Endodermal cell (in vitro differentiated cells): ENCODE measurements at regions not wholly inside any gene's neighbourhood (a gene's known extent, or its start where the extent isn't known, plus 50 kb on each side); places are given as distances from the start of the nearest gene placed in this dataset.

ENCODE experiments used
- DNase-seq: peaks from one replicate; pipeline ENCODE4 v3.0.0-alpha.2; 2017
- H3K27ac ChIP-seq: 2 replicates; pipeline ENCODE4 v1.5.1; 2013; ENCODE audit warnings: mild to moderate bottlenecking, low read depth, low read length, moderate library complexity
- H3K27me3 ChIP-seq: 2 replicates; pipeline ENCODE4 v1.6.1; 2013; ENCODE audit warnings: mild to moderate bottlenecking, low read length, moderate library complexity; ENCODE audit not compliant: insufficient read depth, control insufficient read depth, poor library complexity, severe bottlenecking
- H3K36me3 ChIP-seq: 2 replicates; pipeline ENCODE4 v1.7.0; 2013; ENCODE audit warnings: mild to moderate bottlenecking, low read length, moderate library complexity; ENCODE audit not compliant: control insufficient read depth, insufficient read depth
- H3K4me1 ChIP-seq: one replicate; pipeline ENCODE4 v1.7.0; 2013; ENCODE audit warnings: low read length; ENCODE audit not compliant: control insufficient read depth, insufficient read depth
- H3K4me3 ChIP-seq: 2 replicates; pipeline ENCODE4 v1.5.1; 2013; ENCODE audit warnings: mild to moderate bottlenecking, low read length, moderate library complexity
- H3K9ac ChIP-seq: 2 replicates; pipeline ENCODE4 v1.6.1; 2013; ENCODE audit warnings: mild to moderate bottlenecking, low read length, moderate library complexity; ENCODE audit not compliant: poor library complexity, severe bottlenecking; ENCODE audit errors: extremely low read depth
- H3K9me3 ChIP-seq: 2 replicates; pipeline ENCODE4 v1.6.1; 2013; ENCODE audit warnings: mild to moderate bottlenecking, low read length, moderate library complexity; ENCODE audit not compliant: control insufficient read depth
- H3K27ac Mint-ChIP-seq: 2 replicates; pipeline ENCODE4 v1.8.0; 2020; ENCODE audit warnings: mixed read lengths
- H3K27me3 Mint-ChIP-seq: 2 replicates; pipeline ENCODE4 v1.8.0; 2021; ENCODE audit warnings: mild to moderate bottlenecking, mixed read lengths; ENCODE audit not compliant: insufficient read depth
- H3K36me3 Mint-ChIP-seq: 2 replicates; pipeline ENCODE4 v1.8.0; 2020; ENCODE audit warnings: low read depth, mixed read lengths
- H3K4me1 Mint-ChIP-seq: 2 replicates; pipeline ENCODE4 v1.8.0; 2020; ENCODE audit warnings: mixed read lengths
- H3K4me3 Mint-ChIP-seq: 2 replicates; pipeline ENCODE4 v1.8.0; 2020; ENCODE audit warnings: mild to moderate bottlenecking, moderate library complexity, mixed read lengths
- H3K9me3 Mint-ChIP-seq: 2 replicates; pipeline ENCODE4 v1.8.0; 2020; ENCODE audit warnings: mild to moderate bottlenecking, mixed read lengths
- WGBS, 2 experiments: methylation state at CpG; one replicate each; pipeline versions ENCODE4 v1.1.5 to v1.1.7; 2013; ENCODE audit warnings: missing lambda C conversion rate in 2 of 2, mixed read lengths in 1 of 2; ENCODE audit not compliant: insufficient coverage in 1 of 2, insufficient read length in 1 of 2; 5-methylcytosine and 5-hydroxymethylcytosine counted together
- TF ChIP-seq, protein P1 (sequence below): fragments of 200-600 bp; sonication (generic); conservative IDR thresholded peaks from 2 replicates; pipeline ENCODE4 v1.5.0; 2021; ENCODE audit warnings: antibody characterized with exemption, mild to moderate bottlenecking

GRCh38 chr12:22740656-22741355 lies 115.8 kb downstream of the ETNK1 start:
- H3K36me3 Mint-ChIP-seq: peaks cover 62% of the 10 kb centered on the region
- Histone ChIP-seq H3K9ac (no peak overlapping the region), H3K4me1 (no peaks in the 10 kb centered on the region), H3K27ac (no peak overlapping the region), H3K36me3 (peaks cover 81% of the 10 kb centered on the region), H3K4me3 (no peak overlapping the region), H3K27me3 (no peaks in the 10 kb centered on the region), H3K9me3 (no peaks in the 10 kb centered on the region)
- H3K4me3 Mint-ChIP-seq: no peak overlapping the region
- WGBS, 2 experiments: 96 to 100% methylated on average over 4 of the region's 4 CpGs
- no peak for DNase-seq
- no peaks in the 10 kb centered on the region for H3K27me3 Mint-ChIP-seq
- H3K4me1 Mint-ChIP-seq: peaks cover 24% of the 10 kb centered on the region
- no peak overlapping the region for H3K27ac Mint-ChIP-seq
- TF ChIP-seq, protein P1, sequence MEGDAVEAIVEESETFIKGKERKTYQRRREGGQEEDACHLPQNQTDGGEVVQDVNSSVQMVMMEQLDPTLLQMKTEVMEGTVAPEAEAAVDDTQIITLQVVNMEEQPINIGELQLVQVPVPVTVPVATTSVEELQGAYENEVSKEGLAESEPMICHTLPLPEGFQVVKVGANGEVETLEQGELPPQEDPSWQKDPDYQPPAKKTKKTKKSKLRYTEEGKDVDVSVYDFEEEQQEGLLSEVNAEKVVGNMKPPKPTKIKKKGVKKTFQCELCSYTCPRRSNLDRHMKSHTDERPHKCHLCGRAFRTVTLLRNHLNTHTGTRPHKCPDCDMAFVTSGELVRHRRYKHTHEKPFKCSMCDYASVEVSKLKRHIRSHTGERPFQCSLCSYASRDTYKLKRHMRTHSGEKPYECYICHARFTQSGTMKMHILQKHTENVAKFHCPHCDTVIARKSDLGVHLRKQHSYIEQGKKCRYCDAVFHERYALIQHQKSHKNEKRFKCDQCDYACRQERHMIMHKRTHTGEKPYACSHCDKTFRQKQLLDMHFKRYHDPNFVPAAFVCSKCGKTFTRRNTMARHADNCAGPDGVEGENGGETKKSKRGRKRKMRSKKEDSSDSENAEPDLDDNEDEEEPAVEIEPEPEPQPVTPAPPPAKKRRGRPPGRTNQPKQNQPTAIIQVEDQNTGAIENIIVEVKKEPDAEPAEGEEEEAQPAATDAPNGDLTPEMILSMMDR: no peak
- no peaks in the 10 kb centered on the region for H3K9me3 Mint-ChIP-seq

- H3K27me3 Mint-ChIP-seq: no peaks in the 10 kb centered on the region
- no peaks in the 10 kb centered on the region for H3K4me1 ChIP-seq
- no peak for DNase-seq
- H3K4me3 Mint-ChIP-seq: no peak overlapping the region
- peaks cover 70% of the 10 kb centered on the region for H3K36me3 Mint-ChIP-seq
- H3K9ac ChIP-seq: no peak overlapping the region
- H3K27ac Mint-ChIP-seq: no peak overlapping the region
- TF ChIP-seq, protein P1: no peak
- H3K9me3 Mint-ChIP-seq: no peaks in the 10 kb centered on the region
- peaks cover 84% of the 10 kb centered on the region for H3K36me3 ChIP-seq
- H3K4me1 Mint-ChIP-seq: peaks cover 36% of the 10 kb centered on the region
- no peaks in the 10 kb centered on the region for H3K27me3 ChIP-seq
- no peak overlapping the region for H3K4me3 ChIP-seq
- no peaks in the 10 kb centered on the region for H3K9me3 ChIP-seq
- no peak overlapping the region for H3K27ac ChIP-seq
Measured at GRCh38 chr12:22743700-22744099, 118.7 kb downstream of the ETNK1 start.

DNA sequence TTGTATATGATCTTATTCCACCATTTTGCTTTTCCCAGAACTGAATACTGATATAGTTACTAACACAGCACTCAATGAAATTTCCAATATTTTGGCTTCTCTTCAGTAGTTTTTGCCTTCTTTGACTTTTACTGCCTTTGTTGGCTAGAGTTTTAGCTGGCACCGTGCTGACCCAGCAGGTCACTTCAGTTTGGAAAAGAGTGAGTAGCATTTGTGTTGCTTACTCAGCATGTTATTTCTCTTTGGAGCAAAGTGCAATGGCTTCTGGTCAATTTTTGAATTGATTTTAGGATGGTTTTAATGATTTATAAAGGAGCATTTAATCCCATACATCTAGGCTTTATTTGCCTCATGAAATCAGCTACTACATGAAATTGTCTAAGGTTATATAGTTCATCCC lies 119.2 kb downstream of the ETNK1 start:
- TF ChIP-seq, protein P1: no peak
- no peaks in the 10 kb centered on the region for H3K9me3 Mint-ChIP-seq
- H3K4me3 Mint-ChIP-seq: no peak overlapping the region

More for the DNA sequence above, 119.2 kb downstream of the ETNK1 start:
- no peak for DNase-seq
- 96% methylated on average over 1 of the region's 1 CpG; no CpG with 5 or more reads in 1 of the 2 experiments for WGBS, 2 experiments
- Histone ChIP-seq H3K27me3 (no peaks in the 10 kb centered on the region), H3K9ac (no peak overlapping the region), H3K36me3 (peaks cover 82% of the 10 kb centered on the region), H3K9me3 (no peaks in the 10 kb centered on the region), H3K4me1 (no peaks in the 10 kb centered on the region), H3K27ac (no peak overlapping the region), H3K4me3 (no peak overlapping the region)
- peaks cover 67% of the 10 kb centered on the region for H3K36me3 Mint-ChIP-seq
- H3K27ac Mint-ChIP-seq: no peak overlapping the region
- H3K4me1 Mint-ChIP-seq: peaks cover 36% of the 10 kb centered on the region
- H3K27me3 Mint-ChIP-seq: no peaks in the 10 kb centered on the region
